Small intestine (tissue), 7 donors: ENCODE measurements at regions not wholly inside any gene's neighbourhood (a gene's known extent, or its start where the extent isn't known, plus 50 kb on each side); places are given as distances from the start of the nearest gene placed in this dataset.

Experiments used
- DNase-seq, 2 donors: peaks; one replicate each; pipeline versions ENCODE4 v3.0.0 to v3.0.0-alpha.2; 2013
- FAIRE-seq: peaks from 2 replicates; lab custom pipeline; 2012; peaks lifted over from hg19 to GRCh38; lab: Jason Lieb, UNC
- H3K27ac ChIP-seq, 3 donors: one replicate each; pipeline ENCODE4 v1.5.1; 2013; ENCODE audit warnings: low read length in 2 of 3, mild to moderate bottlenecking in 2 of 3, control low read depth in 1 of 3, inconsistent platforms in 1 of 3, low read depth in 1 of 3, moderate library complexity in 1 of 3
- H3K27me3 ChIP-seq, 3 donors: one replicate each; pipeline ENCODE4 v1.6.1; 2013; ENCODE audit warnings: low read length in 3 of 3, inconsistent platforms in 1 of 3; ENCODE audit not compliant: control insufficient read depth in 3 of 3, insufficient read depth in 3 of 3
- H3K36me3 ChIP-seq, 3 donors: one replicate each; pipeline ENCODE4 v1.6.1; 2013; ENCODE audit warnings: low read length in 3 of 3, inconsistent platforms in 1 of 3, low read depth in 1 of 3, mild to moderate bottlenecking in 1 of 3, moderate library complexity in 1 of 3; ENCODE audit not compliant: control insufficient read depth in 3 of 3, insufficient read depth in 2 of 3
- H3K4me1 ChIP-seq, 3 donors: one replicate each; pipeline ENCODE4 v1.6.1; 2013; ENCODE audit warnings: low read length in 2 of 3, inconsistent platforms in 1 of 3, low read depth in 1 of 3, mild to moderate bottlenecking in 1 of 3, moderate library complexity in 1 of 3; ENCODE audit not compliant: control insufficient read depth in 3 of 3, insufficient read depth in 2 of 3
- H3K4me3 ChIP-seq, 3 donors: one replicate each; pipeline ENCODE4 v1.5.1; 2013; ENCODE audit warnings: low read length in 3 of 3, control low read depth in 1 of 3, inconsistent platforms in 1 of 3, low read depth in 1 of 3, mild to moderate bottlenecking in 1 of 3, moderate library complexity in 1 of 3
- H3K9me3 ChIP-seq, 2 donors: one replicate each; pipeline ENCODE4 v1.6.1; 2013; ENCODE audit warnings: low read depth in 1 of 2, low read length in 1 of 2; ENCODE audit not compliant: control insufficient read depth in 2 of 2, insufficient read depth in 1 of 2
- WGBS, 3 donors: extraction: QIAGEN DNeasy Blood & Tissue Kit; methylation state at CpG; one replicate each; pipeline ENCODE4 v1.1.7; 2013; 5-methylcytosine and 5-hydroxymethylcytosine counted together
- donor health status: healthy with polysubstance abuse.
- donor health status: control.
- donor health status: control.
- donor health status: Bipolar disorder and iron deficiency.
- donor health status: healthy.

- Histone ChIP-seq H3K27me3 (peaks cover 0 to 4% (median 0%) of the 10 kb centered on the region in 3 donors), H3K4me3 (no peak overlapping the region), H3K36me3 (no peaks in the 10 kb centered on the region), H3K9me3 (no peaks in the 10 kb centered on the region), H3K4me1 (no peaks in the 10 kb centered on the region), H3K27ac (no peak overlapping the region)
- WGBS, 3 donors: 69 to 74% (median 71%) methylated on average over 10 of the region's 10 CpGs
- no peak for FAIRE-seq
- DNase-seq: no peak
Observed at GRCh38 chr12:98388126-98388525, 127.3 kb upstream of the TMPO start.

- no peak overlapping the region for H3K4me3 ChIP-seq
- no peak overlapping the region for H3K27ac ChIP-seq
- H3K9me3 ChIP-seq: no peaks in the 10 kb centered on the region
- peaks cover 0 to 4% (median 0%) of the 10 kb centered on the region in 3 donors for H3K27me3 ChIP-seq
- FAIRE-seq (no peak), DNase-seq (no peak)
- WGBS, 3 donors: 86 to 90% (median 88%) methylated on average over 2 of the region's 2 CpGs
- H3K4me1 ChIP-seq: no peaks in the 10 kb centered on the region
- no peaks in the 10 kb centered on the region for H3K36me3 ChIP-seq
Observed at GRCh38 chr12:98389593-98389992, 125.8 kb upstream of the TMPO start.

- H3K9me3 ChIP-seq: no peaks in the 10 kb centered on the region
- H3K4me1 ChIP-seq: peaks cover 0 to 8% (median 2%) of the 10 kb centered on the region in 3 donors
- H3K27ac ChIP-seq: no peak overlapping the region
- no peaks in the 10 kb centered on the region for H3K36me3 ChIP-seq
- H3K27me3 ChIP-seq: no peaks in the 10 kb centered on the region
- WGBS, 3 donors: 16 to 20% (median 16%) methylated on average over 33 of the region's 33 CpGs
- DNase-seq: peak; percentile 87 to 91
- H3K4me3 ChIP-seq: peak overlapping the region in 1 of 3 donors; percentile 36
- FAIRE-seq: no peak
Observed at GRCh38 chr12:98397323-98398105, 117.9 kb upstream of the TMPO start.

GRCh38 chr12:98399532-98399931 lies 115.9 kb upstream of the TMPO start:
- Histone ChIP-seq H3K27ac (no peak overlapping the region), H3K36me3 (no peaks in the 10 kb centered on the region), H3K4me3 (no peak overlapping the region), H3K9me3 (no peaks in the 10 kb centered on the region), H3K27me3 (no peaks in the 10 kb centered on the region), H3K4me1 (peaks cover 0 to 8% (median 2%) of the 10 kb centered on the region in 3 donors)
- FAIRE-seq: no peak
- 19 to 25% (median 22%) methylated on average over 9 of the region's 9 CpGs for WGBS, 3 donors
- peak; percentile 27 to 42 for DNase-seq

- Histone ChIP-seq H3K9me3 (no peaks in the 10 kb centered on the region), H3K4me3 (no peak overlapping the region), H3K4me1 (peaks cover 0 to 8% (median 2%) of the 10 kb centered on the region in 3 donors), H3K27me3 (no peaks in the 10 kb centered on the region), H3K27ac (no peak overlapping the region), H3K36me3 (no peaks in the 10 kb centered on the region)
- FAIRE-seq: no peak
- DNase-seq: no peak
- 35 to 46% (median 45%) methylated on average over 4 of the region's 4 CpGs for WGBS, 3 donors
Observed at GRCh38 chr12:98401427-98401826, 114.0 kb upstream of the TMPO start.

GRCh38 chr12:98402091-98402490 lies 113.3 kb upstream of the TMPO start:
- H3K36me3 ChIP-seq: no peaks in the 10 kb centered on the region

GRCh38 chr12:98402671-98403070 lies 112.7 kb upstream of the TMPO start:
- Histone ChIP-seq H3K4me3 (no peak overlapping the region), H3K36me3 (no peaks in the 10 kb centered on the region), H3K27me3 (no peaks in the 10 kb centered on the region), H3K4me1 (peaks cover 0 to 8% (median 2%) of the 10 kb centered on the region in 3 donors), H3K9me3 (peaks cover 0 to 6% of the 10 kb centered on the region in 2 donors), H3K27ac (no peak overlapping the region)
- 85 to 91% (median 91%) methylated on average over 3 of the region's 3 CpGs for WGBS, 3 donors
- FAIRE-seq: no peak
- DNase-seq: no peak

More at GRCh38 chr12:98402091-98402490, 113.3 kb upstream of the TMPO start:
- H3K27me3 ChIP-seq: no peaks in the 10 kb centered on the region
- FAIRE-seq (no peak), DNase-seq (peak; percentile 52 to 80)
- no peaks in the 10 kb centered on the region for H3K9me3 ChIP-seq
- WGBS, 3 donors: 25 to 69% (median 43%) methylated on average over 3 of the region's 3 CpGs
- no peak overlapping the region for H3K4me3 ChIP-seq
- peaks cover 0 to 8% (median 2%) of the 10 kb centered on the region in 3 donors for H3K4me1 ChIP-seq
- no peak overlapping the region for H3K27ac ChIP-seq

- Histone ChIP-seq H3K27me3 (no peaks in the 10 kb centered on the region), H3K4me3 (no peak overlapping the region), H3K36me3 (no peaks in the 10 kb centered on the region), H3K9me3 (peaks cover 0 to 8% of the 10 kb centered on the region in 2 donors), H3K4me1 (peaks cover 0 to 8% (median 2%) of the 10 kb centered on the region in 3 donors), H3K27ac (no peak overlapping the region)
- FAIRE-seq (no peak), DNase-seq (no peak)
- 96 to 100% (median 96%) methylated on average over 1 of the region's 1 CpG for WGBS, 3 donors
Observed at GRCh38 chr12:98403385-98403784, 112.0 kb upstream of the TMPO start.
